Gastrocnemius medialis (tissue), 4 donors: ENCODE measurements at regions not wholly inside any gene's neighbourhood (a gene's known extent, or its start where the extent isn't known, plus 50 kb on each side); places are given as distances from the start of the nearest gene placed in this dataset.

Experiments used
- POLR2A ChIP-seq, 2 donors: fragments of 450-650 bp; IDR thresholded peaks; one replicate each; pipeline ENCODE4 v1.6.1; 2017; ENCODE audit warnings: antibody characterized with exemption in 2 of 2, mild to moderate bottlenecking in 2 of 2, moderate library complexity in 2 of 2
- TF ChIP-seq, protein P1 (sequence below), 5 experiments: fragments of 450-650 bp in 3 of 5; fragments of 200-600 bp in 2 of 5; sonication (generic) in 2 of 5; IDR thresholded peaks in 4 of 5; conservative IDR thresholded peaks in 1 of 5; 1 replicate in 4 of 5; 2 replicates in 1 of 5; pipeline ENCODE4 v1.5.1; 2016 to 2019; ENCODE audit warnings: antibody characterized with exemption in 5 of 5, mild to moderate bottlenecking in 3 of 5, moderate library complexity in 3 of 5

DNA sequence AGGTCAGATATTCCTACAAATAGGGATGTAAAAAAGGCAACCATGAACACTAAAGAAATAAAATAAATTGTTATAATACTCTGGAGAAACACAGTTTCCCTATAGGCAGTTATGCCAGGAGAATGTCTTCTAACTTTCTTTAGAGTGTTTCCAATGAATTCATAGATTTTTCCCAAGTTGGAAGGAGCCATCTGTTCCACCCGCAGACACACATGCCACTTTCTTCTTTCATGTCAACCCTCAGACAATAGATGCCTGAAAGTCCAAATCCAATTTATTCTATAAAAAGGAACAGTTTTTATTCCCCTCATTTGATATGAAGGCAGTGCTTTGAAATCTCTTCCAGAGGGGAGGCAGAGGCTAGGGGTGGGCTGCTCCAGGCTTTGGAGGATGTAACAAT, 418.1 kb downstream of the ACTL7B start:
- TF ChIP-seq, protein P1, sequence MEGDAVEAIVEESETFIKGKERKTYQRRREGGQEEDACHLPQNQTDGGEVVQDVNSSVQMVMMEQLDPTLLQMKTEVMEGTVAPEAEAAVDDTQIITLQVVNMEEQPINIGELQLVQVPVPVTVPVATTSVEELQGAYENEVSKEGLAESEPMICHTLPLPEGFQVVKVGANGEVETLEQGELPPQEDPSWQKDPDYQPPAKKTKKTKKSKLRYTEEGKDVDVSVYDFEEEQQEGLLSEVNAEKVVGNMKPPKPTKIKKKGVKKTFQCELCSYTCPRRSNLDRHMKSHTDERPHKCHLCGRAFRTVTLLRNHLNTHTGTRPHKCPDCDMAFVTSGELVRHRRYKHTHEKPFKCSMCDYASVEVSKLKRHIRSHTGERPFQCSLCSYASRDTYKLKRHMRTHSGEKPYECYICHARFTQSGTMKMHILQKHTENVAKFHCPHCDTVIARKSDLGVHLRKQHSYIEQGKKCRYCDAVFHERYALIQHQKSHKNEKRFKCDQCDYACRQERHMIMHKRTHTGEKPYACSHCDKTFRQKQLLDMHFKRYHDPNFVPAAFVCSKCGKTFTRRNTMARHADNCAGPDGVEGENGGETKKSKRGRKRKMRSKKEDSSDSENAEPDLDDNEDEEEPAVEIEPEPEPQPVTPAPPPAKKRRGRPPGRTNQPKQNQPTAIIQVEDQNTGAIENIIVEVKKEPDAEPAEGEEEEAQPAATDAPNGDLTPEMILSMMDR (IDR thresholded peaks at IDR 0.05 in 4 of 5, conservative IDR thresholded peaks at IDR 0.05 in 1 of 5) = no peak
- no peak for TF ChIP-seq POLR2A (IDR thresholded peaks at IDR 0.05)
